ENCODE measurements at regions not wholly inside any gene's neighbourhood (a gene's known extent, or its start where the extent isn't known, plus 50 kb on each side); places are given as distances from the start of the nearest gene placed in this dataset.
"Not testable (repeated sequence)": the region's sequence is repeated elsewhere in the genome, so short reads cannot be mapped to it uniquely, and the experiment has no call there.

GRCh38 chr14:43014338-43014737 lies 1407.7 kb downstream of the LRFN5 start:
- FAIRE-seq = no peak
- DNase-seq (ENCODE audit: insufficient read length, low spot score) = no peak

- DNase-seq (ENCODE audit: insufficient read length, low spot score) (no peak), FAIRE-seq (no peak)
These were observed 1406.1 kb downstream of the LRFN5 start for GRCh38 chr14:43012817-43013216.

DNA sequence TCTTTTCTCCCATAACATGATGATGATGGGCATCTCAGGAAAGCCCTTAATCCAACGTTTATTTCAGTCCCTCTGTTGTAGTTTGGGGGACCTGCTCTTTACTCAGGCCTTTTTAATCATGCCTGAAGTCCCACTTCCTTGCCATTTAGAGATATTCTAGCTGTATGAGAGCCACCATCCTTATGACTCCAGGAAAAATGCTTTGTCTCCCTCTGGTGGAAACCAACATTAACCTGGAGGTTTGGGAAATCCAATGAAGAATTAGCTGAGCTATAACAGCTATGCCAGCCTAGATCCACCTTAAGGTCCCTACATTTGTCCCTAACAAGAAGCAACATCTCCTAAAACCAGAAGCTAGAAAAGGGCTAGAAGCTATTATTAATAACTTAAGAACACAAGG lies 1399.1 kb downstream of the LRFN5 start:
- no peak for FAIRE-seq
- DNase-seq (ENCODE audit: insufficient read length, low spot score) = no peak

- DNase-seq (ENCODE audit: insufficient read length, low spot score) (no peak), FAIRE-seq (no peak)
These were observed 1397.2 kb downstream of the LRFN5 start for GRCh38 chr14:43003845-43004244.

DNA sequence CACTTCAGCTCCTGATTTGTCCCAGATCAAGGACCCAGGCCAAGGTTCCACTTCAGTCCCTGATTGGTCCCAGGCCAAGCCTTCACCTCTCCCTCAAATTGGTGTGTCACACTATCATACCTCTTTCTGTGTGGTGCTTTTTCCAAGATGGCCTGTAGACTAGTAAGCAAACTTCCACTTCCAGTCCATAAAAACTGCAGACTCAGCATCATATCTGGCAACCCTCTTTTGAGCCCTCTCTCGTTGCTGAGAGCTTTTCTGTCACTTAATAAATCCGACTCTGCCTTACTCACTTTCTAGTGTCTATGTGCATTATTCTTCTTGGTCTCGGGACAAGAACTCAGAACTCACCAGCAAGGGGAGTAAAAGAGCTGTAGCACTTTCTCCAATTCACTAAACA lies 1395.1 kb downstream of the LRFN5 start:
- no peak for DNase-seq (ENCODE audit: insufficient read length, low spot score)
- FAIRE-seq = no peak

GRCh38 chr14:42994051-42994736 lies 1387.5 kb downstream of the LRFN5 start:
- DNase-seq (ENCODE audit: insufficient read length, low spot score) (no peak), FAIRE-seq (no peak)

DNA sequence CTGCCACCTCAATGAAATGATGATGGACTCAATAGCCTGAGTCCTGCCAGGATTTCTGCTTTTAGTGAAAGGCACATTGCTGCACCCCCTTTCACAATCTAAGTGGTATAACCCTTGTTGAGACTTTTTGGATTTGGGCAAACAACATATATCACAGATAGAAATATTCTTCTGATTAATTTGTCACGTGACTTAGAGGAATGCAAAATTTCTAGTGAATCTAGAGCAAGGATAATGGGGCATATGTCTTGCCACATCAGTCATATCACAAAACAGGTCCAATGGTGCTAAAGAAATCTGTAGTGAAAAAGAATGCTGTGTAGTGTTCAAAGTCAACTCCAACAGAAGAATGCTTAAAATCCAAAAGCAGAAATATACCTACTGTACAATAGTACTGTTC lies 1386.3 kb downstream of the LRFN5 start:
- no peak for DNase-seq (ENCODE audit: insufficient read length, low spot score)
- no peak for FAIRE-seq

- no peak for DNase-seq (ENCODE audit: insufficient read length, low spot score)
These were observed 1373.7 kb downstream of the LRFN5 start for GRCh38 chr14:42980419-42980818.

DNA sequence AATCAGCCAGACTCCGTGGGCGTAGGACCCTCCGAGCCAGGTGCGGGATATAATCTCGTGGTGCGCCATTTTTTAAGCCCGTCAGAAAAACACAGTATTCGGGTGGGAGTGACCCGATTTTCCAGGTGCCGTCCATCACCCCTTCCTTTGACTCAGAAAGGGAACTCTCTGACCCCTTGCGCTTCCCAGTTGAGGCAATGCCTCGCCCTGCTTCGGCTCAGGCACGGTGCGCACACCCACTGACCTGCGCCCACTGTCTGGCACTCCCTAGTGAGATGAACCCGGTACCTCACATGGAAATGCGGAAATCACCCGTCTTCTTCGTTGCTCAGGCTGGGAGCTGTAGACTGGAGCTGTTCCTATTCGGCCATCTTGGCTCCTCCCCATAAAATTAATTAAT lies 1366.5 kb downstream of the LRFN5 start:
- FAIRE-seq = not testable (repeated sequence)

More at GRCh38 chr14:42980419-42980818, 1373.7 kb downstream of the LRFN5 start:
- FAIRE-seq = no peak

GRCh38 chr14:42965512-42965911 lies 1358.8 kb downstream of the LRFN5 start:
- DNase-seq (ENCODE audit: insufficient read length, low spot score) (no peak), FAIRE-seq (no peak)

More for the DNA sequence above, 1366.5 kb downstream of the LRFN5 start:
- DNase-seq (ENCODE audit: insufficient read length, low spot score) = not testable (repeated sequence)

DNA sequence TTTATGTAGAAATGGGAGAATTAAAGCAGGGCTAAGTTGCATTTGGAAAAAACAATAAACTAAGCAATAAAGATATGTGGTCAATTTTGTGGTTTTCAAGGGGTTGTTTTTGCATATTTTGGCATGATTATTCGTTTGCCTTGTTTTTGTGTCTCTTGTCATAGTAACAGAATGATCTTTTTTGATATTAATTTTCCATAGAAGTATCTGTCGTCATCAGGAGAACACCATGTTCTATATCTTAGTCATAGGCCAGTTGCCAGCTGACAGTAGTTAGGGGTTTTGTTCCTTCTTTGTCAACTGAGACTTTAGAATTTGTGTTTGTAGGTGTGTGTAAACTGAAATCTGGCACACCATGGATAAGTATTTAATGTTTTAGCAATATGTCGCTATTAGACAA lies 1354.8 kb downstream of the LRFN5 start:
- FAIRE-seq = no peak
- DNase-seq (ENCODE audit: insufficient read length, low spot score) = no peak

DNA sequence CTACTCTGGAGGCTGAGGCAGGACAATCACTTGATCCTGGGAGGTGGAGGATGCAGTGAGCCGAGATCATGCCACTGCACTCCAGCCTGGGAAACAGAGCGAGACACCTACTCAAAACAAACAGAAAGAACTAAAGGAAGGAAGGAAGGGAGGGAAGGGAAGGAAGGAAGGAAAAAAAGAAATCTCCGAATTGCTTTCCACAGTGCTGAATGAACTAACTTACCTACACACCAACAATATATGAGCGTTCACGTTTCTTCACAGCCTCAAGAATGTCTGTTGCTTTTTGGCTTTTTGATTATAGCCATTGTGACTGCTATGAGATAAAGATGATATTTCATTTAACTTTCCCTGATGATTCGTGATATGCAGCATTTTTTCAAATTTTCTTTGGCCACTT lies 1343.7 kb downstream of the LRFN5 start:
- no peak for FAIRE-seq

DNA sequence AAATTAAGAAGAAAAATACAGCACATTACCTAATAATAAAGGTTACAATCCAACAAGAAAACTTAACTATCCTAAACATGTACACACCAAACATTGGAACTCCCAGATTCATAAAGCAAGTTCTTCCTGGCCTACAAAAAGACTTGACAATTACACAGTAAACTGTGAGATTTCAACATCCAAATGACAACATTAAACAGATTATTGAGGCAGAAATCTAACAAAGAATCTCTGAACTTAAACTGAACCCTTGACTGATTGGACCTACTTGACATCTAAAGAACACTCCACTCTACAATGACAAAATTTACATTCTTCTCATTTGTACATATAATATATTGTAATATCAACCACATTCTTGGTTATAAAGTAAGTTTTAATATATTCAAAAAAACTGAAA lies 1341.3 kb downstream of the LRFN5 start:
- no peak for FAIRE-seq
- DNase-seq (ENCODE audit: insufficient read length, low spot score) = no peak

More for the DNA sequence above, 1343.7 kb downstream of the LRFN5 start:
- DNase-seq (ENCODE audit: insufficient read length, low spot score) = no peak

DNA sequence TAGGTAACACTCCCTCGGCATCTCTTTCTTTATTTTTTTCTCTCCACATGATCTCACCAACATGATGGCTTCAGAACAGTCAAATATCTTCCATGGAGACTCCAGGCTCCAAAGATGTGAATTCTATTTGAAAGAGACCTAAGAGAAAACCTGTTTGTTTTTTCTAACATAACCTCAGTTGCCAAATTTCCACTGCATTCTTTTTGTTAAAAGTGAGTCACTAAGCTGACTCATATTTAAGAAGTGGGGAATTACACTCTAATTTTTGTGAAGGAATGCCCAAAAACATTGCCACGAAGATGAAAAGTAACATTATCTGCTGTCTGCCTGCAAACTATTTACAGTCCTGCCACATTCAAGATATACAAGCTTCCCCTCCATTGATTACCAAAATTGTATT lies 1337.6 kb downstream of the LRFN5 start:
- no peak for FAIRE-seq
- DNase-seq (ENCODE audit: insufficient read length, low spot score) = no peak

DNA sequence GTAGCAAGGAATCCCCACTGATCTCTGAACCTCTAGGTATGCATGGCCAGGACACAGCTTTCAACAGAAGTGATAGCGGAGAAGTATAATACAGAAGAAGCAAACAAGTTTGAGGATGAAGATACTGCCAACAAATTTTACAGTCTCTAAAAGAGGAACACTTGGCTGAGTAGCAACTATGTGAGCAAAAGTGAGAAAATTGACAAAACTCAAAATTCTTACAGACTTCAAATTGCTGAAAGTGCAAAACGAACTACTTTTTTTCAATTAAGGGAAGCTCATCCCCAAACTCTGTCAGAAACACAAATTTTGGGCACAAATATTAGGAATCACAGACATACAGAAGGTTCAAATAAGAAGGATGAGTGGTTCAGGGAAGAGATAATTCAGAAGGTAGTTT lies 1324.6 kb downstream of the LRFN5 start:
- no peak for FAIRE-seq
- no peak for DNase-seq (ENCODE audit: insufficient read length, low spot score)

DNA sequence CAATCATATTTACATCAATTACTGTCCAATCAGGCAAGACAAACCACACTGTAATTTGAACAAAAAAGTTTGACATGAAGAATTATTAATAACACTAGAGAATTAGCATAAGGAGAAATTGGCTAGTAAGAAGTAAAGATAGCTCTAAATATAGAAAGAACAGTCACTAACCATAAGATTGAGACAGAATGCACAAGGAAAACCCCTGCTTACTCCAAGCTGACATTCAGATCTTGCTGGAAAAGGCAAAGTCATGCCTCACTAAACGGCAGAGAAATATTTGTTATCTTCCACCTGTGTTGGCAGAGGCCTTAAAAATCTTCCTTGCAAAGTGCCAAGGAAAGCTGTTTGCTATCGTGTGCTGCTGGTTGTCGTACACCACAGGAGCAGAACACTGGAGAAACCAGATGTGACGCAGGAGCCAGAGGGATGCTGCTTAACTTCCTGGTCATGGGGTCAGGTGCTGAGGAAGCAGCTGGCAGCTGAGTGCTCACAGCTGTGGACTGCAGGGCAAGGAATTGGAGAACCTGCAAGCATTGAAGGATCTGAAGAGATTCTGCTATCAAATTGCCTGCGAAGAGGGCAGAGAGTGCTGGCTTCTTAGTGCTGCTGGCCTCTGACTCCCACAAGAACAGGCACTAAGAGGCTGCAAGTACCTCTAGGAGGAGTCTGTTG lies 1323.3 kb downstream of the LRFN5 start:
- DNase-seq (ENCODE audit: insufficient read length, low spot score) (no peak), FAIRE-seq (no peak)

DNA sequence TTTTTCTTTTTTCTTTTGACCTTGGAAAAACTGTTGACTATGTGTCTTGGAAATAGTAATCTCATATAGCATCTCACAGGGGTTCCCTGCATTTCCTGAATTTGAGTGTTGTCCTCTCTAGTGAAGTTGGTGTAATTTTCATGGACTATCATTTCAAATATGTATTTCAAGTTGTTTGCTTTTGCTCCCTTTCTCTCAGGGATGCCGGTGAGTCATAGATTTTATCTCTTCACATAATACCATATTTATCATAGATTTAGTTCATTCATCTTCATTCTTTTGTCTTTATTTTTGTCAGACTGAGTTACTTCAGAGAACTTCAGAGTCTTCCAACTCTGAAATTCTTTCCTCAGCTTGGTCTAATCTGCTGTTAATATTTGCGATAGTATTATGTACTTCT lies 1320.6 kb downstream of the LRFN5 start:
- no peak for FAIRE-seq
- DNase-seq (ENCODE audit: insufficient read length, low spot score) = no peak

- no peak for DNase-seq (ENCODE audit: insufficient read length, low spot score)
- FAIRE-seq = no peak
These were observed 1315.2 kb downstream of the LRFN5 start for GRCh38 chr14:42921901-42922300.

DNA sequence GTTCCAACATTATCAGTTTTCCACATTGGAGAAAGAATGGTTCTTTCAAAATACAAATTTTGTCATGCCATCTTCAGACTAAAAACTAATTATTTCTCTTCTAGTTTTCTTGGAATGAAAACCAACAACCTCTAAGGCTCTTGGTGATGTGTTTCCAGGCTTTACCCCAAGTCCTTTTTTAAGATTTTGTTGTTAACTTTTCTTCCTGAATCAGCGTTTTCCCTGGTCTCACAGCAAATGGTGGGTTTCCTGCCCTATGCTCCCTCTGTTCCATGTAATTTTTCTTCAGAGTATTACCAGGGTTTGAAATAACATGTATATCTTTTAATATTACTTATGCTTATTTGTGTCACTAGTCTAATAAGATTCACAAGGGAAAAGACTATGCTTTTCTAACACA lies 1311.9 kb downstream of the LRFN5 start:
- DNase-seq (ENCODE audit: insufficient read length, low spot score) (no peak), FAIRE-seq (no peak)

DNA sequence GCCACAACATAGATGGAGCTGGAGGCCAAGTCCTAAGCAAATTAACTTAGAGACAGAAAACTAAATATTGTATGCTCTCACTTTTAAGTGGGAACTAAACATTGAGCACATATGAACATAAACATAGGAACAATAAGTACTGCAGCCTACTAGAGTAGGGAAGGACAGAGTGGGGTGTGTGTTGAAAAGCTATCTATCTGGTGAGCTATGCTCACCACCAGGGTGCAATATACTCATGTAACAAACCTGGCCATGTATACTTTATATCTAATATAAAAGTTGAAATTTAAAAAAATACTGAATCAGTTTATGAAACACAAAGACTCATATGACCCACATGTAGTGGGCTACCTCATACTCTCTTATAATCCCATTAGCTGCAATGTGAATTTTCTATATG lies 1305.0 kb downstream of the LRFN5 start:
- FAIRE-seq (no peak), DNase-seq (ENCODE audit: insufficient read length, low spot score) (no peak)

DNA sequence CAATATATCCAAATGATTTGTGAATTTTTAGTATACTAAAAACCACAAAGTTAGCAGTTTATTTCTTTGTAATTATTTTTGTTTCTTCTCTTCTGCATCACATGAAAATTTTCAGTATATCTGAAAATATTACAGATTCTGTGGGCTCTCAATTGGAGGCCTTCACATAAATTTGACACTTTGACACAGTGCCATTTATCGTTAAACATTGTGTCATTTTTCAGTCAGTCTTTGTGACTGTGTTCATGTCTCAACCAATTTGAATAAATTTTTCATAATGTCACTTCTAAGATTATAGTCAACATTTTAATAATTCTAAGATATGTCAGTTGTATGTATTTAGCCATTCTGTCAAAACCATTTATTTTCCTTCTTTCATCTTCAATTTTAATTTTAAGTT lies 1303.0 kb downstream of the LRFN5 start:
- no peak for DNase-seq (ENCODE audit: insufficient read length, low spot score)
- FAIRE-seq = no peak

- DNase-seq (ENCODE audit: insufficient read length, low spot score) (no peak), FAIRE-seq (no peak)
These were observed 1286.5 kb downstream of the LRFN5 start for GRCh38 chr14:42893183-42893582.

Measured in GM19239 (cell line).